ENCODE measurements at regions not wholly inside any gene's neighbourhood (a gene's known extent, or its start where the extent isn't known, plus 50 kb on each side); places are given as distances from the start of the nearest gene placed in this dataset.

DNA sequence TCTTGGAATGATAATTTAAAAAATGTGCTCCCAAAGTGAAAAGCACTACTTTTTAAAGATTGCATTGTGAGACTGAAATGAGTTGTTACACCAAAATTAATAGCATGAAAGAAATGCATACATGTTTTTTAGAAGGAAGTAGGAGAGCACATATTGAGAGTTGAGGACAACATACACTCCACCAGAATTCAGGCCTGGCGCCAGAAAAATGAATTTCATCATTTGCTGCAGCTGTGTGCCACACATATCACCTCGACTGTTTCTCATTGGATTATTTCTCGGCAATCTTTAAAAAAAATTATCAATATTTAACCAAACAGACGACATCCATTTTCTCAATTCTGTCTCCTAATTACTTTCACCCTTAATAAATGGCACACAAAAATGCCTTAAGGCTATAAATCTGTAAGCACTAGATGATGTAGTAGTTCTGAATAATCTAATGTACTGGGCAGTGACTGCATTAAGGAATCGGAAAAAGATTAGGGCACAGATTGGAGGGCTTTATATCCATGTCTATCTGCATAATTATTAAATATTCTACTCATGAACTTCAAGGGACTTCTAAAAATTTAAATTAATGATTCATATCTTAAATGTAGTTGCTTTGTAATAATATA lies 590.4 kb downstream of the NXPH1 start:
- TF ChIP-seq, protein P1, sequence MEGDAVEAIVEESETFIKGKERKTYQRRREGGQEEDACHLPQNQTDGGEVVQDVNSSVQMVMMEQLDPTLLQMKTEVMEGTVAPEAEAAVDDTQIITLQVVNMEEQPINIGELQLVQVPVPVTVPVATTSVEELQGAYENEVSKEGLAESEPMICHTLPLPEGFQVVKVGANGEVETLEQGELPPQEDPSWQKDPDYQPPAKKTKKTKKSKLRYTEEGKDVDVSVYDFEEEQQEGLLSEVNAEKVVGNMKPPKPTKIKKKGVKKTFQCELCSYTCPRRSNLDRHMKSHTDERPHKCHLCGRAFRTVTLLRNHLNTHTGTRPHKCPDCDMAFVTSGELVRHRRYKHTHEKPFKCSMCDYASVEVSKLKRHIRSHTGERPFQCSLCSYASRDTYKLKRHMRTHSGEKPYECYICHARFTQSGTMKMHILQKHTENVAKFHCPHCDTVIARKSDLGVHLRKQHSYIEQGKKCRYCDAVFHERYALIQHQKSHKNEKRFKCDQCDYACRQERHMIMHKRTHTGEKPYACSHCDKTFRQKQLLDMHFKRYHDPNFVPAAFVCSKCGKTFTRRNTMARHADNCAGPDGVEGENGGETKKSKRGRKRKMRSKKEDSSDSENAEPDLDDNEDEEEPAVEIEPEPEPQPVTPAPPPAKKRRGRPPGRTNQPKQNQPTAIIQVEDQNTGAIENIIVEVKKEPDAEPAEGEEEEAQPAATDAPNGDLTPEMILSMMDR (IDR thresholded peaks at IDR 0.05) = no peak
- TF ChIP-seq POLR2AphosphoS5 (IDR thresholded peaks at IDR 0.05; ENCODE audit: insufficient read depth in 1 of 2, low read depth in 1 of 2) = no peak
- TF ChIP-seq POLR2A (IDR thresholded peaks at IDR 0.05) = no peak
